Naive B cell (primary cell): ENCODE measurements at regions not wholly inside any gene's neighbourhood (a gene's known extent, or its start where the extent isn't known, plus 50 kb on each side); places are given as distances from the start of the nearest gene placed in this dataset.

ENCODE experiments used
- ATAC-seq, 2 donors: fragments of 150-1000 bp; cut with Tn5 transposase; 2 replicates each; pipeline ENCODE4 v1.10.0; 2021; ENCODE audit warnings: low read depth in 2 of 2, mild to moderate bottlenecking in 2 of 2, moderate library complexity in 2 of 2
- DNase-seq: peaks from one replicate; pipeline ENCODE4 v3.0.0; 2022
- H3K27ac Mint-ChIP-seq, 6 donors: one replicate each; pipeline ENCODE4 v1.8.0; 2020 to 2022; ENCODE audit warnings: mild to moderate bottlenecking in 6 of 6, mixed read lengths in 6 of 6, moderate library complexity in 5 of 6, inconsistent platforms in 2 of 6
- H3K27me3 Mint-ChIP-seq, 3 donors: one replicate each; pipeline ENCODE4 v1.8.0; 2021 to 2022; ENCODE audit warnings: mixed read lengths in 3 of 3, mild to moderate bottlenecking in 1 of 3
- H3K36me3 Mint-ChIP-seq, 2 donors: one replicate each; pipeline ENCODE4 v1.8.0; 2020 to 2022; ENCODE audit warnings: mixed read lengths in 2 of 2, inconsistent platforms in 1 of 2, mild to moderate bottlenecking in 1 of 2
- H3K4me1 Mint-ChIP-seq, 3 donors: one replicate each; pipeline ENCODE4 v1.8.0; 2020 to 2022; ENCODE audit warnings: mixed read lengths in 3 of 3, inconsistent platforms in 1 of 3, mild to moderate bottlenecking in 1 of 3, moderate library complexity in 1 of 3
- H3K4me3 Mint-ChIP-seq, 8 donors: one replicate each; pipeline ENCODE4 v1.8.0; 2020 to 2022; ENCODE audit warnings: mild to moderate bottlenecking in 8 of 8, mixed read lengths in 8 of 8, moderate library complexity in 8 of 8, inconsistent platforms in 2 of 8
- H3K9me3 Mint-ChIP-seq, 7 donors: one replicate each; pipeline ENCODE4 v1.8.0; 2020 to 2022; ENCODE audit warnings: mixed read lengths in 7 of 7, mild to moderate bottlenecking in 5 of 7, inconsistent platforms in 2 of 7, moderate library complexity in 1 of 7

DNA sequence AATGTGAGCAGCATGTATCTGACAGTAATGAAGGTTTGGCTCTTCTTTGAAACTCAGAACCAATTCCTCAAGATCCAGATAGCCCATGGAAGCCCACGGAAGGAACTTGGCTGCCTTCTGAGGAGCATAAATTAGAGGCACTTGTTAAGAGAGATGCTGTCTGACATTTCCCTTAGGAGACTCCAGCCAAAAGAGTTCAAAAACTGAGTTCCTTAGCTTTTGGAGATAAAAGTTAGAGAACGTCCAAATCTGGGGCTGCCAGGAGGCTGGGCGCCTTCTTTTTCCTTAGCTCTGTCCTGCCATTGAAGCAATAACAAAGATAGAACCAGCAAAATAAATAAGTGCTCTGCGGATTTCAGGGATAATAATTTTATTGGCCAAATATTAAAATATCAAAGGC lies 439.6 kb upstream of the USP24 start:
- peaks cover 0 to 2% (median 0%) of the 10 kb centered on the region in 7 donors for H3K9me3 Mint-ChIP-seq
- no peak overlapping the region for H3K4me3 Mint-ChIP-seq
- H3K27ac Mint-ChIP-seq, result no peak overlapping the region
- H3K36me3 Mint-ChIP-seq, result no peaks in the 10 kb centered on the region
- DNase-seq, result no peak
- ATAC-seq, result no peak
- H3K4me1 Mint-ChIP-seq, result no peaks in the 10 kb centered on the region
- peaks cover 0 to 16% (median 8%) of the 10 kb centered on the region in 3 donors for H3K27me3 Mint-ChIP-seq

DNA sequence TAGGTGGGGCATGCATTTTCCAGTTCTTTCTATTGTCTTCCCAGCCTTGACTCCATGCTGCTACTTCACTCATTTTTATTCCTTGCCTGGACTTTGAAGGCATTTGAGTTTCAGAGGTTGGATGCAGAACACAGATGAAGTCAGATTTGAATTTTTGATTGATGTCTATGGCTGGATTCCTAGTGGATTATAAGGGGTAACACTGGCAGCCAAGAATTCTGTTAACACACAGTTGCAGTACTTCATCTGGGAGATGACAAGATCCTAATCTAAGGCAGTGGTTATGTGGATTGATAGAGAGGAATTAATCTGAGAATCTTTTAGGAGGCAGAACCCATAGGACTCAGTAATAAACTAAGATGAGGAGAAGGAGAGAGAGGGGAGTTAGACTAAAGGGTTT lies 439.0 kb upstream of the USP24 start:
- no peak for DNase-seq
- Mint-ChIP-seq H3K27ac (no peak overlapping the region), H3K36me3 (no peaks in the 10 kb centered on the region), H3K4me3 (no peak overlapping the region), H3K9me3 (peaks cover 0 to 2% (median 0%) of the 10 kb centered on the region in 7 donors), H3K27me3 (peaks cover 0 to 16% (median 8%) of the 10 kb centered on the region in 3 donors), H3K4me1 (no peaks in the 10 kb centered on the region)
- no peak for ATAC-seq

DNA sequence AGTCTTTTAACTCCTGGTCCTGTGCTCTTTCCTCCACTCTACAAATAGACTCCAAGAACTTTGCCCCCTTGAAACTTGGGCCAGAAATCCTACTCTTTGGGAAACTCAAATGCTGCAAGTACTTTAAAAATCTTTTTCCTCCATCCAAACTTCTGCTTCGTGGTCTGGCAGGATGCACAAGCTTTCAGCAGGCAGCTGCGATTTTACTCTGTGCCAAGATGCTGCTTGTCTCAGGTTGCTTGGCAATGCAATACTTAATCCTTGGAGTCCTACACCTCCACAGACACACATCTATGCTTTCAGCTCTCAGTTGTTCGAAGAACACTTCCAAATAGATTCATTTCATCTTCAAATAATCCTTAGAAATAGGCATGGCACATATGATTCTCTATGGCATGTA lies 435.3 kb upstream of the USP24 start:
- Mint-ChIP-seq H3K27ac (no peak overlapping the region), H3K4me1 (no peaks in the 10 kb centered on the region), H3K9me3 (peaks cover 0 to 2% (median 0%) of the 10 kb centered on the region in 7 donors), H3K27me3 (peaks cover 0 to 11% (median 4%) of the 10 kb centered on the region in 3 donors), H3K36me3 (no peaks in the 10 kb centered on the region), H3K4me3 (no peak overlapping the region)
- DNase-seq, result no peak
- ATAC-seq, result no peak

DNA sequence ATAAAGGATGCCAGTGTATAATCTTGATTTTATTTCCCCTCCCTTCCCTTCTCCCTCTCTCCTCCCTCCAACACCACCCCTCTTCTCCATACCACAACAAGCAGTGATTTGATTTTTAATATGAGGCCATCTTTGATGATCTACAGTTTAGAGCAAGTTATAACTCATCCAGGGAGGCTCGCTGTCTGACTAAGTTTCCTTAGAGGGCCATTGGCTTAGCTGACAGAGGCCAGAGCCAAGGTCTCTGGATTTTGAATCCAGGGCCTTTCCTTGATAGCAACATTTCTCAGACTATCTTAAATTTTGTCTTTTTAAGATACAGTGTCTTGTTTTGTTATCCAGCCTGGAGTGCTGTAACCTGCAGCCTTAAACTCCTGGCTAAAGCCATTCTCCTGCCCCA lies 431.0 kb upstream of the USP24 start:
- Mint-ChIP-seq H3K27ac (peak overlapping the region in 1 of 6 donors; percentile 9), H3K36me3 (no peaks in the 10 kb centered on the region), H3K4me3 (no peak overlapping the region), H3K4me1 (peaks cover 0 to 3% (median 0%) of the 10 kb centered on the region in 3 donors), H3K27me3 (peaks cover 0 to 5% (median 4%) of the 10 kb centered on the region in 3 donors), H3K9me3 (no peaks in the 10 kb centered on the region)
- no peak for ATAC-seq
- no peak for DNase-seq

DNA sequence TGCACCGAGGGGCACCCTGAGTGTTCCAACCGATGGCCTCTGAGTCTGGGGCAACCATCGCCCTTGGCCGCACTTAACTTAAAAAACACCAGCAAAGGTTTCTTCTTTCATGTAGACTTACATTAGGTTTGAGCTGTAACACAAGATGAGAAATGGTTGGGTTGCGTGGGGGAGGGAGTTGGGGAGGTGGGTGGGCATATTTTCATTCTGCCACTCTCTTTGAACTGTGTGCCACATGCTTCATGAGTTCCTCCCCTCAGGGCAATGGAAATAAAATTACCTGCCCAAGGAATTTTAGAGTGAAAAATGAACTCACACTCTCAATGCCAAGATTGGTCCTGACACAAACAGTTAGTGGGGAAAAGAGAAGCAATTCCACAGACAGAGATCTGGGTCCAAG lies 430.1 kb upstream of the USP24 start:
- H3K36me3 Mint-ChIP-seq, result no peaks in the 10 kb centered on the region
- ATAC-seq (no peak), DNase-seq (no peak)
- H3K27me3 Mint-ChIP-seq, result peaks cover 3 to 4% (median 3%) of the 10 kb centered on the region in 3 donors
- H3K9me3 Mint-ChIP-seq, result no peaks in the 10 kb centered on the region
- H3K27ac Mint-ChIP-seq, result no peak overlapping the region
- H3K4me1 Mint-ChIP-seq, result peaks cover 0 to 10% (median 3%) of the 10 kb centered on the region in 3 donors
- H3K4me3 Mint-ChIP-seq, result no peak overlapping the region

DNA sequence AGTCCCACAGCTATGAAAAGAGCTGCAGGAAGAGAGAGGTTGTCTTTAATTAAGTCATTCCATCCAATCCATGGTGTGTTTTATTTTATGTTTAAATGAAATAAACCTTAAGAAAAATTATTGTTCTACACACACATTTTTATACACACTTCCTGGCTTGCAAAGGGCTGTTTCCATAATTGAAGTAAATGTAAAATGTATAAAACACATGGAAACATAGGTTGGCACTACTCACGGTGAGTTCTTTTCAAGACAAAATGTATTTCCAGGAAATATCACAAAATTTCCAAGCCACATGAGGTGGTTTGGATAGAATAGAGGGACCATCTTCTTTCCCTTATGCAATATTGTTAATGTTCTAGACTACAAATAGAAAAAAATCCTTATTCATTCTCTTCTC lies 426.8 kb upstream of the USP24 start:
- H3K36me3 Mint-ChIP-seq, result no peaks in the 10 kb centered on the region
- DNase-seq (no peak), ATAC-seq (no peak)
- H3K4me3 Mint-ChIP-seq, result peak overlapping the region in 1 of 8 donors; percentile 80
- H3K27ac Mint-ChIP-seq, result no peak overlapping the region
- H3K9me3 Mint-ChIP-seq, result peaks cover 0 to 3% (median 0%) of the 10 kb centered on the region in 7 donors
- H3K4me1 Mint-ChIP-seq, result peaks cover 0 to 10% (median 3%) of the 10 kb centered on the region in 3 donors
- peaks cover 0 to 15% (median 4%) of the 10 kb centered on the region in 3 donors for H3K27me3 Mint-ChIP-seq

DNA sequence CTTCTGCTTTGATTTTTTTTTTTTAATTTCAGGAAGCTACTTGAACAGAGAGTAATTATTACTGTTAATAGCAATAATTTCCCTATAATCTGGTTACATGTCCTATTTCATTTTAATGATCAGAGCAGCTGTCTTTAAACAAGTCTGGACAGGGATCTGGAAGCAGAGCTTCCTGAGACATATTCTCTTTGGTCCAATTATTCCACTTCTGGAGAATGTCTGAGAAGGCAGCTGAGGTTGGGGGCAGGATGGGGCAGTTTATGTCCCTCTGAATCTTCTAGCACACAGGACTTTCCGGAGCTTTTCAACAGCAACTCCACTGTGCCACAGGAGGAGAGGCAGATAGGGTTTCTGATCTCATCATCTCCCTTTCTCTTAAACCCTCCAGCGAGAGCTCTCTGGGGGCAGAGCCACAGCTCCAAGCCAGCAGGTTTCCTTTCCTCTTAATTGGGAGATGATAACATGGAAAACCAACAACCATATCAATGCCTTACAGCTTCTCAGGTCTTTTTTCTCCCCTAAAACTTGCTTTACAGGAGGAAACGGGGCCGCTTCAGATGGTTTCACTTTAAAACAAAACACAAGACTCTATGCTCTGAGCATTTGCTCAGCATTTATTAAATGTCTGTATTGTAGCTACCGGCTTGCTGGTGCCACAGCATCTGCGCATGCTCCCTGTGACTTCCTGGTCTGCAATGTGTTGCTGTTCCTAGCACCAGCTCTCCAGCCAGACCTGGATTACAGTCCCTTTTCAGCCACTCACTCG lies 425.7 kb upstream of the USP24 start:
- H3K4me3 Mint-ChIP-seq, result peak overlapping the region; percentile 33 to 80 (median 72)
- DNase-seq (peak; percentile 1), ATAC-seq (peak in 1 of 2 donors; percentile 23)
- peaks cover 0 to 3% (median 0%) of the 10 kb centered on the region in 7 donors for H3K9me3 Mint-ChIP-seq
- peaks cover 0 to 10% (median 3%) of the 10 kb centered on the region in 3 donors for H3K4me1 Mint-ChIP-seq
- no peaks in the 10 kb centered on the region for H3K36me3 Mint-ChIP-seq
- peak overlapping the region in 2 of 6 donors; percentile 20 to 21 for H3K27ac Mint-ChIP-seq
- H3K27me3 Mint-ChIP-seq, result peaks cover 0 to 16% (median 4%) of the 10 kb centered on the region in 3 donors

DNA sequence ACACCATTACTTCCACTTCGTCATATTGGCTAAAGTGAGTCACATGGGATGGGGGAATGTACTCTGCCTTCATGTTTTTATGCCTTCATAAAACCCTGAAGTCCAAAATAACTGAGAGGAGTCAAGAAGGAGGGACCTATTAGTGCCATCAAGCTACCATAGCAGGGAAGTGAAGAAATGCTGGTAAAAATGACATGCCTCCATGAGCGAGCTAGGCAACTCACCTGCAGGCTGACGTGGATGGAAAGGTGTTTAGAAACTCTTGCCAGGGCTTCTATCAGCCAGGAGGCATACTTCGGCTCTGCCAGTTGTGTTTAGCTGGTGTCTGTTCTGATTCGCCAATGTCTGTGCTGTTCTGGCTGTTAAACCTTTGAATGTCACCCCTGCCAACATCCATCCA lies 424.4 kb upstream of the USP24 start:
- H3K4me1 Mint-ChIP-seq, result peaks cover 0 to 10% (median 3%) of the 10 kb centered on the region in 3 donors
- no peaks in the 10 kb centered on the region for H3K36me3 Mint-ChIP-seq
- peak overlapping the region in 1 of 8 donors; percentile 4 for H3K4me3 Mint-ChIP-seq
- no peak overlapping the region for H3K27ac Mint-ChIP-seq
- peaks cover 0 to 3% (median 0%) of the 10 kb centered on the region in 7 donors for H3K9me3 Mint-ChIP-seq
- ATAC-seq (no peak), DNase-seq (no peak)
- H3K27me3 Mint-ChIP-seq, result peaks cover 4 to 26% (median 9%) of the 10 kb centered on the region in 3 donors

DNA sequence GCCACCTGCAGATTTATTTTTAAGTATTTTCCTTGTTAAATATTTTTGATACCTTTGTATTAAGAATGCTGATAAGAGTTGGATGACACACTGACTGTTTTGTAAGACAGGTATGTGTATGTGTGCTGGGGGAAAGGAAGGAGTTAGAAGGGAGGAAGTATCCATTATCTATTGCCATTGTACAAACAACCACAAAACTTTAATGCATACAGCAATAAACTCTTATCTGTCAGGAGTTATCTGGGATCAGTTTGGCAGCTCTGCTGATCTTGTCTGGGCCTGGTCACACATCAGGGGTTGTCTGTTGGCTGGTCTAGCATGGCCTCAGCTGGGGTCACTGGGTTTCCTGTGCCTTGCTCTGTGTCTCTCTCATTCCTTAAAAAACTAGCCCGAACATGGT lies 423.9 kb upstream of the USP24 start:
- no peak for DNase-seq
- H3K36me3 Mint-ChIP-seq, result no peaks in the 10 kb centered on the region
- peak overlapping the region in 1 of 8 donors; percentile 4 for H3K4me3 Mint-ChIP-seq
- no peak overlapping the region for H3K27ac Mint-ChIP-seq
- H3K9me3 Mint-ChIP-seq, result peaks cover 0 to 3% (median 0%) of the 10 kb centered on the region in 7 donors
- no peak for ATAC-seq
- peaks cover 0 to 10% (median 3%) of the 10 kb centered on the region in 3 donors for H3K4me1 Mint-ChIP-seq
- peaks cover 4 to 27% (median 9%) of the 10 kb centered on the region in 3 donors for H3K27me3 Mint-ChIP-seq

DNA sequence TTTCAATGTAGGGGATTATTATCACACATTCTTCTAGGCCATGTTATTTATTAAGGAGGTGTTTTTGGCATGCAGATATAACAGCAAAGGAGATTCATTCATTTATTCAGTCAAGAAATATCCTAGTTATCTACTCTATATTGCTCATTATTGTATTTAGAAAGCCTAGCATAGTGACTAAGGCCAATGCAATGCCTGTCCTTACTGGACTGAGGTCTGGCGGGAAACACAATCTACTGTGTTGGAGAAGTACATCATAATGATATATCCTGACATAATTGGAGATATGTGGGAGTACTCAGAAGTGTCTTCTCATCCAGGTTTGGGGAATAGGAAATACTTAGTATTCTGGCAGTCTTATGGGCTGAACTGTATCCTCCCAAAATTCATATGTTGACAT lies 421.5 kb upstream of the USP24 start:
- no peak overlapping the region for H3K27ac Mint-ChIP-seq
- DNase-seq, result no peak
- peaks cover 0 to 3% (median 0%) of the 10 kb centered on the region in 7 donors for H3K9me3 Mint-ChIP-seq
- H3K36me3 Mint-ChIP-seq, result no peaks in the 10 kb centered on the region
- no peak overlapping the region for H3K4me3 Mint-ChIP-seq
- peaks cover 0 to 10% (median 3%) of the 10 kb centered on the region in 3 donors for H3K4me1 Mint-ChIP-seq
- H3K27me3 Mint-ChIP-seq, result peaks cover 0 to 31% (median 9%) of the 10 kb centered on the region in 3 donors
- ATAC-seq, result no peak

DNA sequence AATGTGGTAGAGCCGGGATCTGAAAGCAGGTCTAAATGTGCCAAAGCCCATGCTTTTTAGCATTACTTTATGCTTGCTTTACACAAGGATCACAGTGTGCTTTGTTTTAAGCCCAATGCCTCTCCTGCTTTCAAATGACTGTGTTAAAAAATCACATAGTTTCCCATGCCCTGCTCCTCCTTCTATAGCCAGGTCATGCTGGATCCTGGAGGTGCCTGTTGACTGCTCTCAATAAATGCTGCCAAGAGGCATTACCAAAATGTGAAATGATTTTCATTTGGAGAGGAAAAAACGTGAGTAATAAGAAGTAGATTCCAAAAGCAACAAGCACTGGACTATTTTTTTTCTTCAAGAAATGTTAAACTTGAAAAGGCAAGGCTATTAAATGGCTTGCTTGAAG lies 420.7 kb upstream of the USP24 start:
- H3K9me3 Mint-ChIP-seq, result peaks cover 0 to 5% (median 0%) of the 10 kb centered on the region in 7 donors
- no peak for DNase-seq
- peaks cover 0 to 4% (median 0%) of the 10 kb centered on the region in 3 donors for H3K4me1 Mint-ChIP-seq
- peaks cover 0 to 31% (median 9%) of the 10 kb centered on the region in 3 donors for H3K27me3 Mint-ChIP-seq
- no peaks in the 10 kb centered on the region for H3K36me3 Mint-ChIP-seq
- no peak overlapping the region for H3K27ac Mint-ChIP-seq
- H3K4me3 Mint-ChIP-seq, result no peak overlapping the region
- no peak for ATAC-seq

DNA sequence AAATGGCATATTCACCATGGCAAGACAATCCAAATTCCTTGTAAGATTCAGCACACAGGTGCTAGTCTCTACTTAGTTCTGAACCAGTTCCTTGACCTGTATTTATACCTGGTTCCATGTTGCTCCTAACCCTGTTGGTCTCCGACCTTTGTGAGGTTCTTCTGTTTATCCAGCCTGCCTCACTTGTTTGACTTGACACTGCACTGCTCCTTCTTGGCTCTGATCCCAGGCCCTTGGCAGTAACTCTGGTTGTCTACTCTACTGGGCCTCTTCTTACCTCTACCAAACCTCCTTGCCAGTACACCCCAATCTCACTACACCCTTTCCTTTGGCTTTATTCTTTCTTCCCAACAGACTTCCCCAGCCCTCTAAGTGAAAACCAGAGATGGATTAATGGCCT lies 419.4 kb upstream of the USP24 start:
- H3K36me3 Mint-ChIP-seq, result no peaks in the 10 kb centered on the region
- peaks cover 4 to 23% (median 9%) of the 10 kb centered on the region in 3 donors for H3K27me3 Mint-ChIP-seq
- no peak overlapping the region for H3K4me3 Mint-ChIP-seq
- H3K27ac Mint-ChIP-seq, result no peak overlapping the region
- DNase-seq (no peak), ATAC-seq (no peak)
- H3K9me3 Mint-ChIP-seq, result peaks cover 0 to 5% (median 0%) of the 10 kb centered on the region in 7 donors
- no peaks in the 10 kb centered on the region for H3K4me1 Mint-ChIP-seq

DNA sequence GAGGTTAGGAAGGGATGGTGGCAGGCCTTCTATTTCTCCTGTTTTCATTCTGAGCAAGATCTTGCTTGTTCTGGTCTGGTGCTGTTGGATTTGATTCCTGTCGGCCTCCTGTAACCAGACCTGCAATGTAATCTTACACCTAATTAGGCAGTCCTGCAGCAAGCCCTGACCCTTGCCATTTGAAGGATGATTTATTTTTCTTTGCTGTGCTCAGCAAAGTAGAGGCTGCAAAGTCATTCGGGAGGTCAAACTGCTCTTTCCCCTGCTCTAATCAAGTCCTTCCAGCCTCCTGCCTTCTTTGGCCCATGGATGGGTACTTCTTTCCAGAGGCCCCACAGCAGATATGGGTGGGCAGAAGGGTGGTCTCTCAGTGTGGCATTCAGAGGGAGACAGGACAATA lies 417.7 kb upstream of the USP24 start:
- H3K27ac Mint-ChIP-seq, result no peak overlapping the region
- no peaks in the 10 kb centered on the region for H3K4me1 Mint-ChIP-seq
- DNase-seq, result no peak
- ATAC-seq, result no peak
- peaks cover 0 to 5% (median 0%) of the 10 kb centered on the region in 7 donors for H3K9me3 Mint-ChIP-seq
- no peaks in the 10 kb centered on the region for H3K36me3 Mint-ChIP-seq
- H3K27me3 Mint-ChIP-seq, result peaks cover 4 to 23% (median 9%) of the 10 kb centered on the region in 3 donors
- no peak overlapping the region for H3K4me3 Mint-ChIP-seq

DNA sequence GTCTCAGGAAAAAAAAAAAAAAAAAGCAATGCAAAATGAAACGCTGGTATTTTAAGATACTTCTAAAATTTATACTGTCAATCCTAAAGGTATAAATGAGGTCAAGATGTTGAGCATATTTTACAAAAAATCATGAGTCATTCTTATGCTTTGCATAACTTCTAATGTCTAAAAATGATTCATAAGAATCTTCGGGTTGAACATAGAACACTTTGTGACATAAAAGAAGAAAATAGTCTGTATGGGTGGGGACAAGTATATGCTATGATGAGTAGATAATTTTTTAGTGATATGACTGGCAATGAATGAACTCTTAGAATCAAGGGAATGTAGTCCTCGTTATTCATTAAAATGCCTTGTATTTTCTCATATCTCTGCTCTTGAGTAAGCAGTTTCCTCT lies 416.9 kb upstream of the USP24 start:
- Mint-ChIP-seq H3K36me3 (no peaks in the 10 kb centered on the region), H3K27ac (no peak overlapping the region), H3K9me3 (peaks cover 0 to 2% (median 0%) of the 10 kb centered on the region in 7 donors), H3K4me1 (no peaks in the 10 kb centered on the region), H3K27me3 (peaks cover 9 to 25% (median 15%) of the 10 kb centered on the region in 3 donors), H3K4me3 (no peak overlapping the region)
- ATAC-seq, result no peak
- no peak for DNase-seq
